ENCODE measurements at regions not wholly inside any gene's neighbourhood (a gene's known extent, or its start where the extent isn't known, plus 50 kb on each side); places are given as distances from the start of the nearest gene placed in this dataset.

GRCh38 chr4:125400756-125401155 lies 86.0 kb downstream of the FAT4 start:
- Histone ChIP-seq H3K9me3 (no peaks in the 10 kb centered on the region), H3K4me3 (no peak overlapping the region), H3K27ac (no peak overlapping the region), H3K27me3 (no peaks in the 10 kb centered on the region), H3K36me3 (no peaks in the 10 kb centered on the region), H3K4me1 (peaks cover 0 to 22% (median 2%) of the 10 kb centered on the region in 3 donors)
- WGBS, 2 donors (ENCODE audit: low coverage in 1 of 2) = 33 to 40% methylated on average over 2 of the region's 3 CpGs
- no peak for TF ChIP-seq POLR2AphosphoS5 (IDR thresholded peaks at IDR 0.05)
- TF ChIP-seq, protein P1, sequence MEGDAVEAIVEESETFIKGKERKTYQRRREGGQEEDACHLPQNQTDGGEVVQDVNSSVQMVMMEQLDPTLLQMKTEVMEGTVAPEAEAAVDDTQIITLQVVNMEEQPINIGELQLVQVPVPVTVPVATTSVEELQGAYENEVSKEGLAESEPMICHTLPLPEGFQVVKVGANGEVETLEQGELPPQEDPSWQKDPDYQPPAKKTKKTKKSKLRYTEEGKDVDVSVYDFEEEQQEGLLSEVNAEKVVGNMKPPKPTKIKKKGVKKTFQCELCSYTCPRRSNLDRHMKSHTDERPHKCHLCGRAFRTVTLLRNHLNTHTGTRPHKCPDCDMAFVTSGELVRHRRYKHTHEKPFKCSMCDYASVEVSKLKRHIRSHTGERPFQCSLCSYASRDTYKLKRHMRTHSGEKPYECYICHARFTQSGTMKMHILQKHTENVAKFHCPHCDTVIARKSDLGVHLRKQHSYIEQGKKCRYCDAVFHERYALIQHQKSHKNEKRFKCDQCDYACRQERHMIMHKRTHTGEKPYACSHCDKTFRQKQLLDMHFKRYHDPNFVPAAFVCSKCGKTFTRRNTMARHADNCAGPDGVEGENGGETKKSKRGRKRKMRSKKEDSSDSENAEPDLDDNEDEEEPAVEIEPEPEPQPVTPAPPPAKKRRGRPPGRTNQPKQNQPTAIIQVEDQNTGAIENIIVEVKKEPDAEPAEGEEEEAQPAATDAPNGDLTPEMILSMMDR (IDR thresholded peaks at IDR 0.05) = no peak
- no peak for ATAC-seq

DNA sequence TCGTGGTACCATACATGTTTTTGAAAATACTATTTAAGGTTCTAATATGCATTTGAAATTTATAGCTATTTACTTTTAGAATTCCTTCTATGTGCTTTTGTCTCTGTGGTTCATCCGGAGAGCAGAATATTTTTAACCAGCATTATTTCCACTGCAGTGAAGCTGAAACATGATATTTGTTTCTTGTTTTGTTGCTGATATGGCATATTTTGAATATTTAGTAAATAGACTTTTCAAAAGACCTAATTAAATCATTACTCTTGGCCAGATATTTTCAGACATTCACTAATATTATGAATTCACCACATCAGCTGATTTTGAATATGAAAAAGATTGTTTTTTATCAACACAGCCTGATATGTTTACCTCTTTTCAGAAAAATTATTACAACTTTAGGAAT lies 87.0 kb downstream of the FAT4 start:
- no peak overlapping the region for H3K4me3 ChIP-seq
- no peak overlapping the region for H3K27ac ChIP-seq
- no peaks in the 10 kb centered on the region for H3K36me3 ChIP-seq
- no peaks in the 10 kb centered on the region for H3K27me3 ChIP-seq
- WGBS, 2 donors (ENCODE audit: low coverage in 1 of 2) = 74 to 100% methylated on average over 1 to 2 of the region's 2 CpGs
- TF ChIP-seq, protein P1 (IDR thresholded peaks at IDR 0.05) = no peak
- TF ChIP-seq EP300 (IDR thresholded peaks at IDR 0.05) = no peak
- TF ChIP-seq POLR2AphosphoS5 (IDR thresholded peaks at IDR 0.05) = no peak
- no peak for TF ChIP-seq POLR2A (IDR thresholded peaks at IDR 0.05)
- peaks cover 0 to 22% (median 2%) of the 10 kb centered on the region in 3 donors for H3K4me1 ChIP-seq
- no peaks in the 10 kb centered on the region for H3K9me3 ChIP-seq
- ATAC-seq = no peak

DNA sequence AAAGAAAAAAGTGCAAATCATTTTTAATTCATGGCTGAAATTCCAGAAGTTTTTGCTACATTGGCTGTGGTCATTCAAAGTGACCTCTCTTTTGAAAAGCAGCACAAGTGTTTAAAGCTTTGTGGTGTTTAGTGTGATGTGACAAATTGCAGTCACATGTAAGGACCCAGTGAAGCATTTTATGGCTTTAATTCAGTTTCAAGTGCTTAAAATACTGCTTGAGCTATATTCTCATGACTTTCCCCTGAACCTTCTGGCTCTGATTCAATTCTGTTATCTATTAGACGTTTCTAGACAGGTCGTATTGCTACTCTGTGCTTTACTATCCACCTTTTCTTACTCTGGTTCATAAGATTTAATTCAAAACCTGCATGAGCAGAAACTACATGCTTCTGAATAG lies 105.8 kb downstream of the FAT4 start:
- ATAC-seq = no peak
- H3K4me1 ChIP-seq = no peaks in the 10 kb centered on the region
- H3K4me3 ChIP-seq = no peak overlapping the region
- H3K27me3 ChIP-seq = no peaks in the 10 kb centered on the region
- H3K9me3 ChIP-seq = no peaks in the 10 kb centered on the region
- no peak overlapping the region for H3K27ac ChIP-seq
- H3K36me3 ChIP-seq = peaks cover 0 to 35% of the 10 kb centered on the region in 2 donors
- 28 to 55% methylated on average over 2 of the region's 2 CpGs for WGBS, 2 donors (ENCODE audit: low coverage in 1 of 2)
- no peak for TF ChIP-seq EP300 (IDR thresholded peaks at IDR 0.05)
- no peak for TF ChIP-seq POLR2A (IDR thresholded peaks at IDR 0.05)
- TF ChIP-seq, protein P1 (IDR thresholded peaks at IDR 0.05) = no peak
- TF ChIP-seq POLR2AphosphoS5 (IDR thresholded peaks at IDR 0.05) = no peak

GRCh38 chr4:125421547-125421946 lies 106.8 kb downstream of the FAT4 start:
- Histone ChIP-seq H3K9me3 (no peaks in the 10 kb centered on the region), H3K4me1 (no peaks in the 10 kb centered on the region), H3K27ac (no peak overlapping the region), H3K27me3 (no peaks in the 10 kb centered on the region), H3K4me3 (no peak overlapping the region), H3K36me3 (peaks cover 0 to 24% of the 10 kb centered on the region in 2 donors)
- ATAC-seq = no peak
- TF ChIP-seq POLR2A (IDR thresholded peaks at IDR 0.05) = no peak
- TF ChIP-seq, protein P1 (IDR thresholded peaks at IDR 0.05) = no peak
- no peak for TF ChIP-seq POLR2AphosphoS5 (IDR thresholded peaks at IDR 0.05)
- TF ChIP-seq EP300 (IDR thresholded peaks at IDR 0.05) = no peak
- 85% methylated on average over 1 of the region's 1 CpG; no CpG with 5 or more reads in 1 of the 2 donors for WGBS, 2 donors (ENCODE audit: low coverage in 1 of 2)

- H3K36me3 ChIP-seq = peaks cover 0 to 13% of the 10 kb centered on the region in 2 donors
- H3K27ac ChIP-seq = no peak overlapping the region
- no peaks in the 10 kb centered on the region for H3K27me3 ChIP-seq
- no peaks in the 10 kb centered on the region for H3K4me1 ChIP-seq
- no peak for ATAC-seq
- WGBS, 2 donors (ENCODE audit: low coverage in 1 of 2) = 80 to 100% methylated on average over 1 to 2 of the region's 2 CpGs
- no peaks in the 10 kb centered on the region for H3K9me3 ChIP-seq
- TF ChIP-seq EP300 (IDR thresholded peaks at IDR 0.05) = no peak
- TF ChIP-seq, protein P1 (IDR thresholded peaks at IDR 0.05) = no peak
- no peak for TF ChIP-seq POLR2A (IDR thresholded peaks at IDR 0.05)
- no peak for TF ChIP-seq POLR2AphosphoS5 (IDR thresholded peaks at IDR 0.05)
- H3K4me3 ChIP-seq = no peak overlapping the region
Measured at GRCh38 chr4:125423124-125423523, 108.4 kb downstream of the FAT4 start.
